ENCODE measurements at regions not wholly inside any gene's neighbourhood (a gene's known extent, or its start where the extent isn't known, plus 50 kb on each side); places are given as distances from the start of the nearest gene placed in this dataset.
"Not testable (repeated sequence)": the region's sequence is repeated elsewhere in the genome, so short reads cannot be mapped to it uniquely, and the experiment has no call there.

DNA sequence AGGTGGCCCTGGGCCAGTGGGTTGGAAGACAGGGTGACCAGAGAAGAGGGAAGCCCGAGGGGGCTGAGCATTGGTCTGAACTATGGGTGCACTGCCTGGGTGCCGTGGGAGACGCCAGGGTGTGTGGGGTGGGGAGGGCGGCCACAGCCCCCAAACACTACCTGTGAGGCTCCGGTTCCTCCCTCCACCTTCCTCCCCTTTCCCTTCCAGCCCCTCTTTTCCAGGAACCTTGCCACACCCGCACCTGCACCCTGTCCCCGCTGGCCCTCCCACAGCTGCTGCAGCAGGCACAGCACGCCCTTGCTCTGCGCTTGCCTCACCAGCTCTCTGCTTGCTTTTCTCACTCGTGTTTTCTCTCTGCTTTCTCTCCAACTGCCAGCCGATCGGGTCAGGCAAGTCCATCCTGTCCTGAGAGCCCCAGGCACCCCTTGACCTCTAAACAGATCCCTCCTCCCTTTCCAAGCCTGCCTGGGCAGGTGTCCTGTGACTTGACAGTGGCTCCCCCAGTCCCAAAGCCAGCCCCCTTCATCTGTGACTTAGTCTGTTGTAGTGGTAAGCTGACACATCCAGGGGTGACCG lies 193.7 kb downstream of the MSX2 start:
- DNase-seq (ENCODE audit: low read depth): no peak

DNA sequence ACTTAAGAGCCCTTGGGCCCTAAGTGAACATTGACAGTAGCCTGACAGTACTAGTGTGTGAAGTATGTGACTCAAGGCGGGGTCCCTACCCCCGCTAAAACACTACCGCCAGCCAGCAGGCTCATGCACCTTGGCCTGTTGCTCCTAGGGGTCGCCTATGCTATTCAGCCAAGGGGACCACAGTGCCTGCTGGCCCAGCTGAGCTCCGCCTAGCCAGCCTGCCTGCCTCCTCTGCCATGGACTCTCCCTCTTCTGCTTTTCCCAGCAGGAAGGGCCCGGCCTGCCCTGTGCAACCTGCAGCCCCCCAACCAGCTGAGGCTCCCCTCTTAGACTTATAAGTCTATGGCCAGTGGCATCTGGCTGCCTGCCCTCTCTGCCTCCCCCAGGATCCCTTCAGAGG lies 193.1 kb downstream of the MSX2 start:
- not testable (repeated sequence) for H3K4me3 ChIP-seq (ENCODE audit: low read depth, low read length); DNase-seq (ENCODE audit: low read depth)

More for the DNA sequence above, 193.7 kb downstream of the MSX2 start:
- no peak overlapping the region for H3K4me3 ChIP-seq (ENCODE audit: low read depth, low read length)
- TF ChIP-seq, protein P1, sequence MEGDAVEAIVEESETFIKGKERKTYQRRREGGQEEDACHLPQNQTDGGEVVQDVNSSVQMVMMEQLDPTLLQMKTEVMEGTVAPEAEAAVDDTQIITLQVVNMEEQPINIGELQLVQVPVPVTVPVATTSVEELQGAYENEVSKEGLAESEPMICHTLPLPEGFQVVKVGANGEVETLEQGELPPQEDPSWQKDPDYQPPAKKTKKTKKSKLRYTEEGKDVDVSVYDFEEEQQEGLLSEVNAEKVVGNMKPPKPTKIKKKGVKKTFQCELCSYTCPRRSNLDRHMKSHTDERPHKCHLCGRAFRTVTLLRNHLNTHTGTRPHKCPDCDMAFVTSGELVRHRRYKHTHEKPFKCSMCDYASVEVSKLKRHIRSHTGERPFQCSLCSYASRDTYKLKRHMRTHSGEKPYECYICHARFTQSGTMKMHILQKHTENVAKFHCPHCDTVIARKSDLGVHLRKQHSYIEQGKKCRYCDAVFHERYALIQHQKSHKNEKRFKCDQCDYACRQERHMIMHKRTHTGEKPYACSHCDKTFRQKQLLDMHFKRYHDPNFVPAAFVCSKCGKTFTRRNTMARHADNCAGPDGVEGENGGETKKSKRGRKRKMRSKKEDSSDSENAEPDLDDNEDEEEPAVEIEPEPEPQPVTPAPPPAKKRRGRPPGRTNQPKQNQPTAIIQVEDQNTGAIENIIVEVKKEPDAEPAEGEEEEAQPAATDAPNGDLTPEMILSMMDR (IDR thresholded peaks at IDR 0.05; ENCODE audit: low read depth, low read length, missing control alignments): no peak

DNA sequence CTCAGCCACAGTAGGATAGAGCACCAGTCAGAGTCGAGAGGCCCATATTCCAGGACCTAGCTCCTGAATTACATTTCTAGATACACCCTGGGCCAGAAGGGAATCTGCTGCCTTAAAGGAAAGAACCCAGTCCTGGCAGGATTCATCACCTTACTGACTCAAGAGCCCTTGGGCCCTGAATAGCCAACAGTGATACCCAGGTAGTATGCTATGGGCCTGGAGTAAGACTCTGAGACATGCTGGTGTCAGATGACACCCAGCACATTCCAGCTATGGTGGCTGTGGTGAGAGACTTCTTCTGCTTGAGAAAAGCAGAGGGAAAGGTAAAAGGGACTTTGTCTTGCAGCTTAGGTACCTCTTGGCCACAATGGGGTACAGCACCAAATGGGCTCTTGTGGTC lies 192.5 kb downstream of the MSX2 start:
- not testable (repeated sequence) for DNase-seq (ENCODE audit: low read depth); H3K4me3 ChIP-seq (ENCODE audit: low read depth, low read length)

DNA sequence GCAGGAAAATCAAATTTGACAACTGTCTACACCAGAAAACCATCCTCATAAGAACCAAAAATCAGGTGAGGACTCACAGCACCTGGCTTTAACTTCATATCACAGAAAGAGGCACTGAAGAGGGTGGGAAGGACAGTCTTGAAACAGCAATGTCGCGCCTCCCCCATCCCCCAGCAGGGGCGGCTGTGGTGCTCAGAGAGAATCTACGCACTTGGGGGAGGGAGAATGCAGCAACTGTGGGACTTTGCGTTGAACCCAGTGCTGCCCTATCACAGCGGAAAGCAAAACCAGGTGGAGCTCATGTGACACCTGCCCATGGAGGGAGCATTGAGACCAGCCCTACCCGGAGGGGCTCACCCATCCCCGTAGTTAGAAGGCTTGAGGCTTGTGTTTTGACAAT lies 191.8 kb downstream of the MSX2 start:
- no peak for DNase-seq (ENCODE audit: low read depth)
- TF ChIP-seq, protein P1 (IDR thresholded peaks at IDR 0.05; ENCODE audit: low read depth, low read length, missing control alignments): no peak
- H3K4me3 ChIP-seq (ENCODE audit: low read depth, low read length): no peak overlapping the region

DNA sequence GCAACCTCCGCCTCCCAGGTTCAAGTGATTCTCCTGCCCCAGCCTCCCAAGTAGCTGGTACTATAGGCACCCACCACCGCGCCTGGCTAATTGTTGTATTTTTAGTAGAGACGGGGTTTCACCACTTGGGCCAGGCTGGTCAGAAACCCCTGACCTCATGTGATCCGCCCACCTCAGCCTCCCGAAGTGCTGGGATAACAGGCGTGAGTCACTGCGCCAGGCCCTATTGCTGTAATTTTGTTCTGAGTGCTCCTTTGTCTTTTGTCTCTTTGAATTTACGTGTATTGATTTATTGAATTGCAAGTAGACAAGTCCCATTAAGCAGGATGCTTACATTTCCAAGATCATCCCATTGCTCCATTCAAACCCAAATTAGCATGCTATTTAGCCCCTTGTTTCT lies 186.7 kb downstream of the MSX2 start:
- DNase-seq (ENCODE audit: low read depth): no peak
- TF ChIP-seq, protein P1 (IDR thresholded peaks at IDR 0.05; ENCODE audit: low read depth, low read length, missing control alignments): no peak
- no peak overlapping the region for H3K4me3 ChIP-seq (ENCODE audit: low read depth, low read length)

DNA sequence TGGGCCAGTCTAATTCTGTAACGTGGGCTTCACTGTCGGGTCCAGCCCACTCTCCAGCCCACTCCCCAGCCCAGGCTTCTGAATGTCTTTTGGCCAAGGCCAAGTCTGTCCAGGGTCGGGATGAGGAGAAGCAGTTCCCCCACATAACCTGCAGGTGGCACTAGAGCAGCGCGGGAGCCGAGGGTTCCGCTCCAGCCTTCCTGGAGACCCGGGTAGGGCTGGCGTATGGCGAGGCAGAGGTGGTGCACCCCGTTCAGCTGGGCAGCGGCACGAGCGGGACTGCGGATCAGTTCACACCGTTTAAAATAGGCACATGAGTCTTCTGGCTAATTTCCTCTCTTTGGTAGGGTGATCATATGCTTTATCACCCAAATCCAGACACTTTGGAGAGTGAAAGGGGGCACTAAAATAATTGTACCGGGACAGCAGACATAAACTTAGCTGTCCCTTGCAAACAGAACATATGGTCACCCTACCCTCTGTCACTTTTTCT lies 185.9 kb downstream of the MSX2 start:
- H3K4me3 ChIP-seq (ENCODE audit: low read depth, low read length): no peak overlapping the region
- peak; percentile 2 for DNase-seq (ENCODE audit: low read depth)
- TF ChIP-seq, protein P1 (IDR thresholded peaks at IDR 0.05; ENCODE audit: low read depth, low read length, missing control alignments): peak; percentile 93

DNA sequence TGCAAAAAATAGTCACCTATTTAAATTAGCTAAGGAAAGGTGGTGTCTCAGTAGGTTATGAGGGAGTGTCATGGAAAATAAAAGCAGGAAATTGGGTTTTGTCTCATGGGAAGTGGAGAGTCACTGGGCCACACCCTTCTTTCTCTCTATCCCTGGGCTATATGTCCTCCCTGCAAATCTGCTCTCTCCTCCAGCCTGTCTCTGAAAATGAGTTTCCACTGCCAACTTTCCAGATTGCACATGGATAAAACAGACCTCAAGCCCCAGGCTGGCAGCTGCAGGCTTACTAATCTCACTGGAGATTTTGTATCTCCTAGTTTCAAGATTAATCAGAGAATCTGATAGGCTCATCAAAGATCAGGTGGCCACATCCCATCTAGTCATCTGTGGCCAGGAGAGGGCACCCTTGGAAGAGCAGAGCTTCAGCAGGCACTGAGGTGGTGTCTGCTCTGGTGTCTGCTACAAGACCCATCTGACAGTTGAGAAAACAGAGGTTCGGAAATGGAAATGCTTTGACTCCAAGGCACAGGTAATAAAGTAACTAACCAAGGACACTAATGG lies 178.9 kb downstream of the MSX2 start:
- H3K4me3 ChIP-seq (ENCODE audit: low read depth, low read length): no peak overlapping the region
- no peak for DNase-seq (ENCODE audit: low read depth)
- TF ChIP-seq, protein P1 (IDR thresholded peaks at IDR 0.05; ENCODE audit: low read depth, low read length, missing control alignments): no peak

DNA sequence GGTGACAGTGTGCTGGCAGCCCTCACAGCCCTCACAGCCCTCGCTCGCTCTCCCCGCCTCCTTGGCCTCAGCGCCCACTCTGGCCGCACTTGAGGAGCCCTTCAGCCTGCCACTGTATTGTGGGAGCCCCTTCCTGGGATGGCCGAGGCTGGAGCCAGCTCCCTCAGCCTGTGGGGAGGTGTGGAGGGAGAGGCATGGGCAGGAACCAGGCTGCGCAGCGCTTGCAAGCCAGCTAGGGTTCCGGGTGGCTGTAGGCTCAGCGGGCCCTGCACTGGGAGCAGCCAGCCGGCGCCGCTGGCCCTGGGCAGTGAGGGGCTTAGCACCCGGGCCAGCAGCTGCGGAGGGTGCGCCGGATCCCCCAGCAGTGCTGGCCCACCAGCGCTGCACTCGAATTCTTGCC lies 177.0 kb downstream of the MSX2 start:
- no peak overlapping the region for H3K4me3 ChIP-seq (ENCODE audit: low read depth, low read length)
- TF ChIP-seq, protein P1 (IDR thresholded peaks at IDR 0.05; ENCODE audit: low read depth, low read length, missing control alignments): no peak
- DNase-seq (ENCODE audit: low read depth): no peak

Data from GM12864 (cell line).